ENCODE measurements at regions not wholly inside any gene's neighbourhood (a gene's known extent, or its start where the extent isn't known, plus 50 kb on each side); places are given as distances from the start of the nearest gene placed in this dataset.

- H3K36me3 ChIP-seq (ENCODE audit: control insufficient read depth, insufficient read depth, low read length): no peaks in the 10 kb centered on the region
- WGBS (ENCODE audit: insufficient coverage): 85% methylated on average over 3 of the region's 3 CpGs
Measured at GRCh38 chr3:11949351-11949750, 54.8 kb upstream of the SYN2 start.

GRCh38 chr3:11950576-11950975 lies 53.6 kb upstream of the SYN2 start:
- no CpG with 5 or more reads among the region's 2 CpGs for WGBS (ENCODE audit: insufficient coverage)
- DNase-seq: no peak
- Histone ChIP-seq H3K27ac (ENCODE audit: low read length) (no peak overlapping the region), H3K36me3 (ENCODE audit: control insufficient read depth, insufficient read depth, low read length) (no peaks in the 10 kb centered on the region), H3K4me3 (ENCODE audit: low read length) (no peak overlapping the region), H3K4me1 (ENCODE audit: control insufficient read depth, insufficient read depth, low read length) (peaks cover 4% of the 10 kb centered on the region), H3K27me3 (ENCODE audit: control insufficient read depth, insufficient read depth, low read length) (peaks cover 5% of the 10 kb centered on the region), H3K9me3 (replicated peaks; ENCODE audit: control insufficient read depth, low read depth, low read length) (no peaks in the 10 kb centered on the region)

More at GRCh38 chr3:11949351-11949750, 54.8 kb upstream of the SYN2 start:
- peaks cover under 1% of the 10 kb centered on the region for H3K4me1 ChIP-seq (ENCODE audit: control insufficient read depth, insufficient read depth, low read length)
- no peak overlapping the region for H3K27ac ChIP-seq (ENCODE audit: low read length)
- no peak for DNase-seq
- peaks cover 5% of the 10 kb centered on the region for H3K27me3 ChIP-seq (ENCODE audit: control insufficient read depth, insufficient read depth, low read length)
- H3K9me3 ChIP-seq (replicated peaks; ENCODE audit: control insufficient read depth, low read depth, low read length): no peaks in the 10 kb centered on the region
- no peak overlapping the region for H3K4me3 ChIP-seq (ENCODE audit: low read length)

GRCh38 chr3:11953350-11953749 lies 50.8 kb upstream of the SYN2 start:
- DNase-seq: no peak
- 90% methylated on average over 3 of the region's 4 CpGs for WGBS (ENCODE audit: insufficient coverage)
- Histone ChIP-seq H3K27me3 (ENCODE audit: control insufficient read depth, insufficient read depth, low read length) (peaks cover 5% of the 10 kb centered on the region), H3K9me3 (replicated peaks; ENCODE audit: control insufficient read depth, low read depth, low read length) (no peaks in the 10 kb centered on the region), H3K4me3 (ENCODE audit: low read length) (no peak overlapping the region), H3K4me1 (ENCODE audit: control insufficient read depth, insufficient read depth, low read length) (peaks cover 4% of the 10 kb centered on the region), H3K27ac (ENCODE audit: low read length) (no peak overlapping the region), H3K36me3 (ENCODE audit: control insufficient read depth, insufficient read depth, low read length) (no peaks in the 10 kb centered on the region)

- Histone ChIP-seq H3K36me3 (ENCODE audit: control insufficient read depth, insufficient read depth, low read length) (no peaks in the 10 kb centered on the region), H3K4me3 (ENCODE audit: low read length) (no peak overlapping the region), H3K4me1 (ENCODE audit: control insufficient read depth, insufficient read depth, low read length) (peaks cover 4% of the 10 kb centered on the region), H3K9me3 (replicated peaks; ENCODE audit: control insufficient read depth, low read depth, low read length) (no peaks in the 10 kb centered on the region), H3K27ac (ENCODE audit: low read length) (no peak overlapping the region), H3K27me3 (ENCODE audit: control insufficient read depth, insufficient read depth, low read length) (peaks cover 5% of the 10 kb centered on the region)
- WGBS (ENCODE audit: insufficient coverage): no CpG with 5 or more reads among the region's 6 CpGs
- peak; percentile 2 for DNase-seq
Measured at GRCh38 chr3:11953778-11954177, 50.4 kb upstream of the SYN2 start.

GRCh38 chr3:11954312-11954934 lies 49.8 kb upstream of the SYN2 start:
- DNase-seq: peak; percentile 22
- Histone ChIP-seq H3K27ac (ENCODE audit: low read length) (no peak overlapping the region), H3K9me3 (replicated peaks; ENCODE audit: control insufficient read depth, low read depth, low read length) (no peaks in the 10 kb centered on the region), H3K4me1 (ENCODE audit: control insufficient read depth, insufficient read depth, low read length) (peaks cover 4% of the 10 kb centered on the region), H3K4me3 (ENCODE audit: low read length) (no peak overlapping the region), H3K36me3 (ENCODE audit: control insufficient read depth, insufficient read depth, low read length) (no peaks in the 10 kb centered on the region), H3K27me3 (ENCODE audit: control insufficient read depth, insufficient read depth, low read length) (peaks cover 3% of the 10 kb centered on the region)
- WGBS (ENCODE audit: insufficient coverage): 55% methylated on average over 3 of the region's 8 CpGs
